Thoracic aorta (tissue), 2 donors: ENCODE measurements at regions not wholly inside any gene's neighbourhood (a gene's known extent, or its start where the extent isn't known, plus 50 kb on each side); places are given as distances from the start of the nearest gene placed in this dataset.
"Not testable (repeated sequence)": the region's sequence is repeated elsewhere in the genome, so short reads cannot be mapped to it uniquely, and the experiment has no call there.

Experiments
- ATAC-seq: fragments of 150-250 bp; one replicate; pipeline ENCODE4 v1.8.0; 2017; ENCODE audit warnings: low read depth; ENCODE audit not compliant: insufficient number of reproducible peaks, low FRiP score
- DNase-seq: peaks from one replicate; pipeline ENCODE4 v3.0.0-alpha.2; 2020; ENCODE audit warnings: low spot score
- H3K27ac ChIP-seq, 2 donors: fragments of 200-600 bp; sonication (generic); 1 replicate in 1 of 2; 2 replicates in 1 of 2; pipeline ENCODE4 v1.5.1; 2016; ENCODE audit warnings: mild to moderate bottlenecking in 2 of 2, moderate library complexity in 2 of 2
- H3K27me3 ChIP-seq: fragments of 200-600 bp; sonication (generic); replicated peaks from 2 replicates; pipeline ENCODE4 v1.6.0; 2016; ENCODE audit warnings: mild to moderate bottlenecking; ENCODE audit not compliant: insufficient read depth
- H3K36me3 ChIP-seq: fragments of 200-600 bp; sonication (generic); one replicate; pipeline ENCODE4 v1.5.1; 2016
- H3K4me1 ChIP-seq, 2 donors: fragments of 200-600 bp; sonication (generic); 1 replicate in 1 of 2; 2 replicates in 1 of 2; pipeline versions ENCODE4 v1.5.1 to v1.6.0; 2016; ENCODE audit warnings: low read depth in 2 of 2, mild to moderate bottlenecking in 1 of 2; ENCODE audit not compliant: control insufficient read depth in 1 of 2
- H3K4me3 ChIP-seq: fragments of 200-600 bp; sonication (generic); 2 replicates; pipeline ENCODE4 v1.5.1; 2016; ENCODE audit warnings: mild to moderate bottlenecking
- H3K9me3 ChIP-seq: fragments of 200-600 bp; sonication (generic); 2 replicates; pipeline ENCODE4 v1.5.1; 2016
- CTCF ChIP-seq: fragments of 200-600 bp; sonication (generic); IDR thresholded peaks from one replicate; pipeline ENCODE4 v1.5.1; 2019; ENCODE audit warnings: antibody characterized with exemption

GRCh38 chr1:241432241-241432640 lies 75.2 kb upstream of the RGS7 start:
- ATAC-seq (no peak), DNase-seq (no peak)
- no peaks in the 10 kb centered on the region for H3K36me3 ChIP-seq
- H3K4me1 ChIP-seq = no peaks in the 10 kb centered on the region
- no peaks in the 10 kb centered on the region for H3K27me3 ChIP-seq
- H3K27ac ChIP-seq = no peak overlapping the region
- no peak for TF ChIP-seq CTCF
- no peaks in the 10 kb centered on the region for H3K9me3 ChIP-seq
- H3K4me3 ChIP-seq = no peak overlapping the region

DNA sequence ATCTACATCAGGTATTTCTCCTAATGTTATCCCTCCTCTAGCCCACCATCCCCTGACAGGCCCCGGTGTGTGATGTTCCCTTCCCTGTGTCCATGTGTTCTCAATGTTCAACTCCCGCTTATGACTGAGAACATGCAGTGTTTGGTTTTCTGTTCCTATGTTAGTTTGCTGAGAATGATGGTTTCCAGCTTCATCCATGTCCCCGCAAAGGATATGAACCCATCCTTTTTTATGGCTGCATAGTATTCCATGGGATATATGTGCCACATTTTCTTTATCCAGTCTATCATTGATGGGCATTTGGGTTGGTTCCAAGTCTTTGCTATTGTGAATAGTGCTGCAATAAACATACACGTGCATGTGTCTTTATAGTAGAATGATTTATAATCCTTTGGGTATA lies 68.1 kb upstream of the RGS7 start:
- not testable (repeated sequence) for H3K4me3 ChIP-seq, H3K27me3 ChIP-seq, H3K27ac ChIP-seq, H3K9me3 ChIP-seq, DNase-seq, H3K4me1 ChIP-seq, ATAC-seq, H3K36me3 ChIP-seq

GRCh38 chr1:241424480-241424971 lies 67.5 kb upstream of the RGS7 start:
- DNase-seq (no peak), ATAC-seq (no peak)
- peak overlapping the region; percentile 58 for H3K4me3 ChIP-seq
- H3K4me1 ChIP-seq = peaks cover 0 to 2% of the 10 kb centered on the region in 2 donors
- no peaks in the 10 kb centered on the region for H3K9me3 ChIP-seq
- no peak for TF ChIP-seq CTCF
- no peaks in the 10 kb centered on the region for H3K27me3 ChIP-seq
- H3K36me3 ChIP-seq = no peaks in the 10 kb centered on the region
- H3K27ac ChIP-seq = no peak overlapping the region

DNA sequence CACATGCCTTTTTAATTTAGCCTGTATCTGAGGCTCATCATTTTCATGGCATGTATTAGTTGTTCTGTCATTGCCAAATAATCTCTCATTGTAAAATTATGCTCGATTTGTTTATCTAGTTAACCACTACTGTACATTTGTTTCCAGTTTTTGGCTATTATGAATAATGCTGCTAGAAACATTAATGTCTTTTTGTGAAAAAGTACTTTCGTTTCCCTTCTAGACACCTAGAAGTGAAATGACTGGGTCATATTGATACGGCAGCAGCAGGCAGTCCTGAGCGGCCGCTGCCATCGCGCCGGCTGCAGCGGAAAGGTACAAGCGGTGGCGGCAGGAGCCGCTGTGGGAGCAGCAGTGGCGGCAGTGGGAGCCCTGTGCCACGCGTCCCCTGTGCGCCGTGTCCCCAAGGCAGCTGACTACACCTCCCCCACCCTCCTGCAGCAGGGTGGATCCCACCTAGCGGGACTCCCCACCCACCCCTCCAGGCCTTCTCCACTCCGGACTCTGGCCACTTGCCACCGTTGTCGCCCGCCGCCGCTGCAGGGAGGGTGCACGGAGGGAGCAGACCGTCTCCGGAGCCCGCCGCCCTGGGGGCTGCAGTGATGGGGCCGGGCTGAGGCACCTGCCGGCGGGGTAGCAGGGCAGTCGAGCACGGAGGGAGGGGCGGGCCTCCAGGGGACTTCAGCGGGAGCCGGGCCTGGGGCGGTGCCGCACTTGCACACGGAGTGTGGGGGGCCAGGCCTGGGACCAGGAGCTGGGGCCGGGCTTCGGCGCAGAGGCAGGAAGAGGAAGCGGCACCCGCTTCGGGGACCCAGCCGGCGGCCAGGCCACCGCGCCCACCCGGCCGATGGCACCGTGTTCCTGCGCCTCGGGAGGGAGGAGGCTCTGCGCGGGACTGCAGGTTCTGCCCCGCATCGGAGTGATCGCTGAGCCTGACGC lies 66.8 kb upstream of the RGS7 start:
- Histone ChIP-seq H3K4me3 (peak overlapping the region; percentile 58), H3K4me1 (peaks cover 0 to 2% of the 10 kb centered on the region in 2 donors), H3K9me3 (no peaks in the 10 kb centered on the region), H3K36me3 (no peaks in the 10 kb centered on the region), H3K27ac (no peak overlapping the region), H3K27me3 (no peaks in the 10 kb centered on the region)
- no peak for ATAC-seq
- DNase-seq = no peak
- TF ChIP-seq CTCF = no peak

DNA sequence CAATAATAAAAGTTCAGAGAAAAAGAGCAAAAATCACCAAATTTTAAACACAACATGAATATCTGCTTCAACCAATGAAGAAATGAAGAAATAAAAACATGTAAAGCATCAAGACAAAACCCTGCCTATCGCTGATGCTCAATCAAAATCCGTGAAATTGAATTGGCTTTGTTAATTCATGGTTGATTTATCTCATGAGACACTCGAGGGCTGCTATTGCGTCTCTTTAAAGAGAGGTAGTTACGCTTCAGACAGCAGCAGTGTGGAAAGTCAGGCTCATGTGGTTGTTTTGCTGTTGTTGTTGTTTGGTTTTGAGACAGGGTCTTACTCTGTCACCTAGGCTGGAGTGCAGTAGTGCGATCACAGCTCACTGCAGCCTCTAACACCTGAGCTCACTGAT lies 65.5 kb upstream of the RGS7 start:
- peaks cover 0 to 2% of the 10 kb centered on the region in 2 donors for H3K4me1 ChIP-seq
- no peaks in the 10 kb centered on the region for H3K9me3 ChIP-seq
- H3K27me3 ChIP-seq = no peaks in the 10 kb centered on the region
- H3K36me3 ChIP-seq = no peaks in the 10 kb centered on the region
- TF ChIP-seq CTCF = no peak
- ATAC-seq (no peak), DNase-seq (no peak)
- H3K27ac ChIP-seq = no peak overlapping the region
- H3K4me3 ChIP-seq = no peak overlapping the region
